Hepatic stellate cell (primary cell): ENCODE measurements at regions not wholly inside any gene's neighbourhood (a gene's known extent, or its start where the extent isn't known, plus 50 kb on each side); places are given as distances from the start of the nearest gene placed in this dataset.

Experiments
- DNase-seq: peaks from one replicate; pipeline ENCODE4 v3.0.0; 2011; ENCODE audit warnings: low spot score

- no peak for DNase-seq
These were observed 133.4 kb downstream of the JCAD start for GRCh38 chr10:29925771-29926692.

DNA sequence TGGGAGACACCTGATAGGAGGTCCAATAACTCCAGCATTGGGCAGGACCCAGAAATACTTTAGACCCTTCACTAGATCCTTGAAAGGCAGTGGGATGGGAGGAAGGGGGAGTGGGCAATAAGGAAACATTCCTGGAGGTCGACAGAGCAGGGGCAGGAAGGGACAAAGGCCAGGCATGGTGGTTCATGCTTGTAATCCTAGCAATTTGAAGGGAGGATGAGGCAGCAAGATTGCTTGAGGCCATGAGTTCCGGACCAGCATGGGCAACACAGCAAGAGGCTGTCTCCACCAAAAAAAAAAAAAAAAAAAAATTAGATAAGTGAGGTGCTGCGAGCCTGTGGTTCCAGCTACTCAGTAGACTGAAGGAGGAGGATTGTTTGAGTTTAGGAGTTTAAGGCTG lies 134.9 kb downstream of the JCAD start:
- DNase-seq: no peak

GRCh38 chr10:29923416-29923965 lies 135.9 kb downstream of the JCAD start:
- no peak for DNase-seq

GRCh38 chr10:29922892-29923291 lies 136.5 kb downstream of the JCAD start:
- DNase-seq: peak; percentile 8

DNA sequence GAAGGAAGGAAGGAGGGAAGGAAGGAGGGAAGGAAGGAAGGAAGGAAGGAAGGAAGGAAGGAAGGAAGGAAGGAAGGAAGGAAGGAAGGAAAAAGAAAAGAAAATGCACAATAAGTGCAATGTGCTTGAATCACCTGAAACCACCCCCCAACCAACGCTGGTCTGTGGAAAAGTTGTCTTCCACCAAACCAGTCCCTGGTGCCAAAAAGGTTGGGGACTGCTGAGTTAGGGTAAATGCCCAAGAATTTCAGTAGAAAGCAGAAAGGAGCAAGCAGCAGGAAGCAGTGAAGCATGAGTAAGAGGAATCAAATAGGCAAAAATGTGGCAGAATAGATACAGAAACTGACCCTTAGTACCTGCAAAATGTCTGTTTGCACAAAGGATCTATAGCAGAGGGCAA lies 137.2 kb downstream of the JCAD start:
- no peak for DNase-seq

DNA sequence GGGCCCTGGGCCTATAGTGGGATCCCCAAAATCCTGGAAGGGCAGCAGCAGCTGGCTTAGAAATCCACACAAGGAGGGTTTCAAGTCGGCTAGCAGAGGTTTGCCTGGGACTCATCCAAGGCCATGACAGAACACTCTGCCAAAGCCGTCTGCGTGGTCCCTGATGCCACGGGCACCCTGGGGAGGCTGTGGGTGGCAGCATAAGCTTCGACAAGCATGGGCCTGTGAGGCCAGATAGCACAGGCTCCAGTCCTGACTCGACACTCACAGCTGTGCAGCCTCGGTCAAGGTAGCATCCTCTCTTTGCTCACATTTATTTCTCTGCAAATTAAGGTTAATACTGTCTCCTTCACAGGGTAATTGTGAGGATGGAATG lies 138.3 kb downstream of the JCAD start:
- DNase-seq: no peak

DNA sequence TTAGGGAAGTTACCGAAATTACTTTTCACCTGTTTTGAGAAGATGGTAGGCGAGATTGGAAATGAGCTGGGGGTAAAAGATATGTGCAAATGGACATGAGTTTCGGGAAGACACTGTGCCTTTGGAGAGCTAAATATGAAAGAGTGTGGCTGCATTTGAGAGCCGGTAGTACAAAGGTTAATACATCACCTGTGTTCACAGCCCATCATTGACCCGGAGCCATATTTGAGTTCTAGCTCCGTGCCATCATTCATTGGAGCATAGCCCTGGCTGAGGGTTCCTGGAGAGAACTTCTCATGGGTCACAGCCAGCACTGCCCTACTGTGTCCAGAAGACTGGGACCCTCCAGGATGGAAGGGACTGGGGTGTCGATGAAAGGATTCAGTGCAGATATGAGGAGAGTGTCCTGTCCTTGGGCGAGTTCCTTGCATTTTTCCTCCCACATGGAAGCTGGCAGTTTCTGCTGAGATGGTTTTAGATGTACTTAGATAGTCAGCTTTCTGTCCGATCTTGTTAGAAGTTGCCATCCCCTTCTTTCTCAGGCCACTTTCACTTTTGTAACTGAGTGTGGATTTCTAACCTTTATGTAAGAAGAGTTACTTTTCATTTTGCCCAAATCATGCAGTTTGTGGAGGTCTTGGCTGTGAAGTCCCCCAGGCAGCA lies 138.8 kb downstream of the JCAD start:
- no peak for DNase-seq

GRCh38 chr10:29918623-29919400 lies 140.6 kb downstream of the JCAD start:
- DNase-seq: no peak

DNA sequence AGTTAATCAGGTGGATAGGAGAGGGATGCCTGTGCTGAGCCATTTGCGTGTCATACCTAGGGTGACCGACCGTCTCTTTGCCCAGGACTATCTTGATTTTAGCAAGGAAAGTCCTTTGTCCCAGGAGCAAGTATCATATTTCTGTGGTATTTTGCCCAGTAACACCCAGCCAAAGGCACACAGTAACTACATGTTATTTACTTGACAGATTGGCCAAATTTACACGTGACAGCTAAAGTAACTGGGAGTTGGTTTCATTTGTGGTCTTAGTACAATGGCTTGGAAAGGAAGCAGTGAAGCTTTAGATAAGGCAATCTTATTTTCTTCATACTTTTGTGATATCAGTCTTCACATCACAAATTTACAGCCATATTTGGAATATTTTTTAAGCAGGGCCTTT lies 142.1 kb downstream of the JCAD start:
- DNase-seq: no peak

- DNase-seq: no peak
These were observed 142.7 kb downstream of the JCAD start for GRCh38 chr10:29916669-29917068.

- DNase-seq: no peak
These were observed 144.2 kb downstream of the JCAD start for GRCh38 chr10:29914986-29915785.

- no peak for DNase-seq
These were observed 150.4 kb downstream of the JCAD start for GRCh38 chr10:29908962-29909361.

DNA sequence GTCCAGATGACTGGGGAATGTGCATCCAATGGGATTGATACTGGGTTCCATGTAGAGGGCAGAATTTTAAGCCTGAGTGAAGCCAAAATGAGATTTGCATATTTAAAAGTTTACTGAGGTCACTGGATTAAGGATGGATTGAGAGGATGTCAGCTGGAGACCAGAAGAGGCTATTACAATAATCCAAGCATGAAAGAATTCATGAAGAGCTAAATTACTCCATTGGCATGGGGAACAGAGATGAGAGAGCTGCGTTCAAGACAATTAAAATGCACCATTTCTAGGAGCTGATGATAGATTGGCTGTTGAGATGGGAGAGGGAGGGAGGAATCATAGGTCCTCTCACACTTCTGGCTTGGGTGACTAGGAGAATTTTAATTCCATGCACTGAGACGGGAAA lies 158.5 kb downstream of the JCAD start:
- no peak for DNase-seq

- no peak for DNase-seq
These were observed 161.2 kb downstream of the JCAD start for GRCh38 chr10:29897999-29898716.

DNA sequence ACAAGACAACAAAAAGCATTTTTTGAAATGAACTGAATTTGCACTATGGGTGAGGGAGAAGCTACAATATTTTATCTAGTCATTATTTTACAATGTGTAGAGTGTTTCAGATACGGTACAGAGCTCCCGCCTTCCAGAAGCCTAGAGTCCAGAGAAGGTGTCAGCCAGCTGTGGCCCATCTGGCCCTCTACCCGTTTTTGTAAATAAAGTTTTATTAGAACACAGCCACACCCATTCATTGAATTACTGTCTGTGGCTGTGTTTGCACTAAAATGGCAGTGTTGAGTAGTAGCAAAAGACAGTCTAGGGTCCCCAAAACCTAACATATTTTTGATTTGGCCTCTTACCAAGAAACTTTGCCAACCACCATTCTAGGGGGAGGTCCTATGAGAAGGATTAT lies 162.0 kb downstream of the JCAD start:
- DNase-seq: no peak

- DNase-seq: no peak
These were observed 163.3 kb downstream of the JCAD start for GRCh38 chr10:29896053-29896452.

DNA sequence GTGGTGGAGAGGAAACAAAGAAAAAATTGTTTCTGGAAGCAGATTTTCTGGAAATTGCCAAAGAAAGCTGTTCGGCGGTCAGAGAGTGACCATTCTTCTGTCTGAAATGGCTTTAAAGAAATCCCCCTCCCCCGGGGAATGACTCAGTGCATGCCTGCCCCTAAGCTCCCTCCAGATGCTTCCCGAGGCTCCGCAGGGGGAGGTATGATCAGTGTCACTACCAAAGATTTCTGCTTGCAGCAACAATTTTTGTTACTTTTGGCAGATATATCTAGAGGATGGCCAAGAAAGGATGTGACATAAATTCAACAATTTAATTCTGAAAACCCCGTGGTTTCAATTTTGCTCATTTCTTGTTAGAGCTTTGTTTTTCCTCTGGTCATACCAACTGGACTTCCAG lies 163.9 kb downstream of the JCAD start:
- peak; percentile 86 for DNase-seq

DNA sequence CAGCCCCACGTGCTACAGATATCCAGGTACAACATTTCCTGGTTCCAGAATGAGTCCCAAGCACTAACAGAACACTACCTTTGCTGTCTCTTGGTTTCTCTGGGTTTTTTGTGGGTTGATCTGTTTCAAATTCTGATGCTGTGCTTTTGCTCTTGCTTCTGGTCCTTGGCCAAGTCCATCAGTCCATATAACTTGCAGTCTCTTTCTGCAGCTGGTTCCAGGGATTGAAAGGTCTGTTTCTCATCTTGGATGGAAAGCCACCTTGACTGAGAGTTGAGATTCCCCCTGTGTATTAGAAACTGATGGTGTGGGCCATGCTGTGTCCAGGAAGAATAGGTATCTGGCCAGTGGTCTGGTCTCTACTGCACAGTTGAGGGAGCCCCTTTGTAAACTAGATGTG lies 171.1 kb downstream of the JCAD start:
- no peak for DNase-seq

- no peak for DNase-seq
These were observed 173.1 kb downstream of the JCAD start for GRCh38 chr10:29886299-29886698.

- DNase-seq: no peak
These were observed 176.2 kb downstream of the JCAD start for GRCh38 chr10:29883231-29883630.

GRCh38 chr10:29882766-29883165 lies 176.6 kb downstream of the JCAD start:
- DNase-seq: no peak
